ENCODE measurements at regions not wholly inside any gene's neighbourhood (a gene's known extent, or its start where the extent isn't known, plus 50 kb on each side); places are given as distances from the start of the nearest gene placed in this dataset.

DNA sequence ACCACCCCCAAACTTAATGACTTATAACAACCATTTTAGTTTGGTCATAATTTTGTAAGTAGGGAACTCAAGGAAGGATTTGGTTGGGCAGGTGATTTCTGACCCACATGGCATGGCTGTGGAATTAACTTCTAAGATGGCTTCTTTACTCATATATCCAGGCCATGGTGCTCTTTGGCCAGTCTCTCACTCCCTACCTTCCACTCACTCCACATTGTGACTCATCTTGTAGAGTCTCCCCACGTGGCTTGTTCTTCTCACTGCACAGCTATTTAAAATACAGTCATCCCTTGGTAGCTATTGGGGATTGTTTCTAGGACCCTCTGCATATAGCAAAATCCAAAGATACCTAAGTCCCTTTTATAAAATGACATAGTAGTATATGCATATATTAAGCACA, 76.6 kb upstream of the MAST4 start:
- H3T11ph ChIP-seq (ENCODE audit: low read length): no peak overlapping the region
- no peak overlapping the region for H4K5ac ChIP-seq (ENCODE audit: insufficient read length, low read depth, low read length)
- no peaks in the 10 kb centered on the region for H3K4me1 ChIP-seq (ENCODE audit: insufficient read depth, low read length)
- no peak overlapping the region for H3K14ac ChIP-seq (ENCODE audit: insufficient read depth, low read length)
- Mint-ChIP-seq H3K27ac (no peak overlapping the region), H3K4me1 (peaks cover 5% of the 10 kb centered on the region in 2 experiments; a peak in 1 of 4 replicates), H3K9me3 (peaks cover 21 to 28% of the 10 kb centered on the region in 2 experiments), H3K4me3 (no peak overlapping the region), H3K36me3 (ENCODE audit: insufficient read depth in 1 of 3, low read depth in 3 of 3) (peaks cover 3 to 26% (median 9%) of the 10 kb centered on the region in 3 experiments), H3K27me3 (ENCODE audit: low read depth) (no peaks in the 10 kb centered on the region)
- H3K79me1 ChIP-seq (ENCODE audit: insufficient read depth, low read depth, low read length, poor library complexity, severe bottlenecking): no peaks in the 10 kb centered on the region
- no peak overlapping the region for H4K8ac ChIP-seq (replicated peaks; ENCODE audit: insufficient read length, low read depth, low read length)
- TF ChIP-seq CTCF (conservative IDR thresholded peaks at IDR 0.05): no peak
- H3K18ac ChIP-seq (ENCODE audit: insufficient read length, low read depth, low read length): no peak overlapping the region
- H3K79me2 ChIP-seq (ENCODE audit: insufficient read depth, low read length): no peaks in the 10 kb centered on the region
- no peak overlapping the region for H2BK15ac ChIP-seq (ENCODE audit: low read depth, low read length)
- no peak overlapping the region for H2AK5ac ChIP-seq (ENCODE audit: insufficient read length, low read length)
- H3K4me2 ChIP-seq (ENCODE audit: insufficient read depth, insufficient read length, low read length): no peak overlapping the region
- no peak overlapping the region for H3K9ac ChIP-seq (ENCODE audit: extremely low read depth, insufficient read length, low read length)
- no peak overlapping the region for H2BK120ac ChIP-seq (ENCODE audit: low read depth, low read length, poor library complexity, severe bottlenecking)
- H4K91ac ChIP-seq (ENCODE audit: insufficient read length, low read depth, low read length): no peak overlapping the region
- no peak overlapping the region for H3K56ac ChIP-seq (ENCODE audit: insufficient read length, low read depth, low read length)
- no peak overlapping the region for H3K4ac ChIP-seq (ENCODE audit: low read depth, low read length)
- no peaks in the 10 kb centered on the region for H3K27me3 ChIP-seq (ENCODE audit: insufficient read depth, low read length)
- no peak overlapping the region for H2BK5ac ChIP-seq (ENCODE audit: insufficient read length, low read length)
- no peak for DNase-seq
- no peaks in the 10 kb centered on the region for H4K20me1 ChIP-seq (ENCODE audit: control insufficient read depth, insufficient read depth, insufficient read length)
- no peaks in the 10 kb centered on the region for H3K23me2 ChIP-seq (ENCODE audit: insufficient read length, low read depth, low read length, poor library complexity, severe bottlenecking)
- H3K27ac ChIP-seq (ENCODE audit: insufficient read length, low read depth, low read length): no peak overlapping the region
- no peak overlapping the region for H2BK20ac ChIP-seq (ENCODE audit: low read depth, low read length, poor library complexity, severe bottlenecking)
- no peak overlapping the region for H3K23ac ChIP-seq (ENCODE audit: insufficient read length, low read depth, low read length)
- H3K9me3 ChIP-seq (ENCODE audit: control insufficient read depth, low read depth, low read length): no peaks in the 10 kb centered on the region
- no peak overlapping the region for H2BK12ac ChIP-seq (ENCODE audit: insufficient read length, low read depth, low read length)
- WGBS (ENCODE audit: extremely low coverage, insufficient read length, low lambda C conversion rate): no CpG with 5 or more reads among the region's 1 CpG
- H2AFZ ChIP-seq (ENCODE audit: low read length): no peak overlapping the region

Data from H9 (cell line).